GM23338 (cell line): ENCODE measurements at regions not wholly inside any gene's neighbourhood (a gene's known extent, or its start where the extent isn't known, plus 50 kb on each side); places are given as distances from the start of the nearest gene placed in this dataset.

Source experiments
- CREB1 ChIP-seq: fragments of 250-450 bp; sonication (Bioruptor Pico); IDR thresholded peaks from 2 replicates; pipeline ENCODE4 v1.5.0; 2020; ENCODE audit warnings: low read depth, mild to moderate bottlenecking, moderate library complexity
- EZH2 ChIP-seq: fragments of 200-600 bp; sonication (generic); IDR thresholded peaks from one replicate; pipeline ENCODE4 v1.8.0; 2017; ENCODE audit warnings: antibody characterized with exemption, mild to moderate bottlenecking, low read depth; ENCODE audit not compliant: unreplicated experiment
- EZH2phosphoT487 ChIP-seq: fragments of 200-600 bp; sonication (generic); IDR thresholded peaks from one replicate; pipeline ENCODE4 v1.8.1; 2018; ENCODE audit warnings: antibody characterized with exemption; ENCODE audit not compliant: unreplicated experiment
- JUNB ChIP-seq: IDR thresholded peaks from one replicate; pipeline ENCODE4 v1.6.1; 2016; ENCODE audit warnings: antibody characterized with exemption; ENCODE audit not compliant: unreplicated experiment
- NANOG ChIP-seq: IDR thresholded peaks from 2 replicates; pipeline ENCODE4 v1.6.1; 2016; ENCODE audit warnings: antibody characterized with exemption, borderline replicate concordance
- POLR2AphosphoS5 ChIP-seq: IDR thresholded peaks from 2 replicates; pipeline ENCODE4 v1.6.1; 2016; ENCODE audit warnings: antibody characterized with exemption, low read depth
- STAT1 ChIP-seq: IDR thresholded peaks from one replicate; pipeline ENCODE4 v1.6.1; 2016; ENCODE audit warnings: antibody characterized with exemption; ENCODE audit not compliant: unreplicated experiment
- ZNF114 ChIP-seq: fragments of 250-450 bp; sonication (Bioruptor Pico); IDR thresholded peaks from 2 replicates; pipeline ENCODE4 v1.5.0; 2020; ENCODE audit warnings: mild to moderate bottlenecking, moderate library complexity
- TF ChIP-seq, protein P1 (sequence below), 2 experiments: fragments of 200-600 bp in 1 of 2; sonication (generic) in 1 of 2; conservative IDR thresholded peaks; 2 replicates each; pipeline versions ENCODE4 v1.5.1 to v1.6.1; 2016 to 2017; ENCODE audit warnings: antibody characterized with exemption in 2 of 2, low read depth in 2 of 2, mild to moderate bottlenecking in 2 of 2, moderate library complexity in 1 of 2
- TF ChIP-seq, protein P2 (sequence below): fragments of 250-450 bp; sonication (Bioruptor Pico); IDR thresholded peaks from 2 replicates; pipeline ENCODE4 v1.5.0; 2020; ENCODE audit warnings: mild to moderate bottlenecking, moderate library complexity
- TF ChIP-seq, protein P3 (sequence below): IDR thresholded peaks from one replicate; pipeline ENCODE4 v1.6.1; 2018; ENCODE audit warnings: antibody characterized with exemption; ENCODE audit not compliant: unreplicated experiment
- TF ChIP-seq, protein P4 (sequence below): IDR thresholded peaks from 2 replicates; pipeline ENCODE4 v1.6.1; 2016; ENCODE audit warnings: antibody characterized with exemption

DNA sequence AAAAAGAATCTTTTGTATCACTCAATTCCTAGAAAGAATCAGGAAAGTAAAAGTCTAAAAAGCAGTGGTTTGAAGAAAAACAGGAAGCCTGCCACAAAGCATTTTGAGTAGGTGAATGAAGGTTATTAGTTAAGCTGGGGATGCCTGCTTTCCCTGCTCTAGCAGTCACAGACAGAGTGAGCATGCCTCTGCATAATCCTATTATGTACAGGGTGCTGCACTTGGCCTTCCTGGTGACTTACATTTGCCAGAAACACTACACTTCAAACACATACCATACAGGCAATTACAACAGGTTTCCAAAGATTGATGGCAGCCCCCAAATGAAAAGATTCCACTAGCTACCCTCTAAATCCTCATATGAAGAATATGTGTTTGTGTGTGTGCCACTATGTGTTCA is 130.8 kb downstream of the TPBG start:
- TF ChIP-seq, protein P1, sequence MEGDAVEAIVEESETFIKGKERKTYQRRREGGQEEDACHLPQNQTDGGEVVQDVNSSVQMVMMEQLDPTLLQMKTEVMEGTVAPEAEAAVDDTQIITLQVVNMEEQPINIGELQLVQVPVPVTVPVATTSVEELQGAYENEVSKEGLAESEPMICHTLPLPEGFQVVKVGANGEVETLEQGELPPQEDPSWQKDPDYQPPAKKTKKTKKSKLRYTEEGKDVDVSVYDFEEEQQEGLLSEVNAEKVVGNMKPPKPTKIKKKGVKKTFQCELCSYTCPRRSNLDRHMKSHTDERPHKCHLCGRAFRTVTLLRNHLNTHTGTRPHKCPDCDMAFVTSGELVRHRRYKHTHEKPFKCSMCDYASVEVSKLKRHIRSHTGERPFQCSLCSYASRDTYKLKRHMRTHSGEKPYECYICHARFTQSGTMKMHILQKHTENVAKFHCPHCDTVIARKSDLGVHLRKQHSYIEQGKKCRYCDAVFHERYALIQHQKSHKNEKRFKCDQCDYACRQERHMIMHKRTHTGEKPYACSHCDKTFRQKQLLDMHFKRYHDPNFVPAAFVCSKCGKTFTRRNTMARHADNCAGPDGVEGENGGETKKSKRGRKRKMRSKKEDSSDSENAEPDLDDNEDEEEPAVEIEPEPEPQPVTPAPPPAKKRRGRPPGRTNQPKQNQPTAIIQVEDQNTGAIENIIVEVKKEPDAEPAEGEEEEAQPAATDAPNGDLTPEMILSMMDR (conservative IDR thresholded peaks at IDR 0.05; ENCODE audit: low read depth in 2 of 2) = no peak
- TF ChIP-seq, protein P2, sequence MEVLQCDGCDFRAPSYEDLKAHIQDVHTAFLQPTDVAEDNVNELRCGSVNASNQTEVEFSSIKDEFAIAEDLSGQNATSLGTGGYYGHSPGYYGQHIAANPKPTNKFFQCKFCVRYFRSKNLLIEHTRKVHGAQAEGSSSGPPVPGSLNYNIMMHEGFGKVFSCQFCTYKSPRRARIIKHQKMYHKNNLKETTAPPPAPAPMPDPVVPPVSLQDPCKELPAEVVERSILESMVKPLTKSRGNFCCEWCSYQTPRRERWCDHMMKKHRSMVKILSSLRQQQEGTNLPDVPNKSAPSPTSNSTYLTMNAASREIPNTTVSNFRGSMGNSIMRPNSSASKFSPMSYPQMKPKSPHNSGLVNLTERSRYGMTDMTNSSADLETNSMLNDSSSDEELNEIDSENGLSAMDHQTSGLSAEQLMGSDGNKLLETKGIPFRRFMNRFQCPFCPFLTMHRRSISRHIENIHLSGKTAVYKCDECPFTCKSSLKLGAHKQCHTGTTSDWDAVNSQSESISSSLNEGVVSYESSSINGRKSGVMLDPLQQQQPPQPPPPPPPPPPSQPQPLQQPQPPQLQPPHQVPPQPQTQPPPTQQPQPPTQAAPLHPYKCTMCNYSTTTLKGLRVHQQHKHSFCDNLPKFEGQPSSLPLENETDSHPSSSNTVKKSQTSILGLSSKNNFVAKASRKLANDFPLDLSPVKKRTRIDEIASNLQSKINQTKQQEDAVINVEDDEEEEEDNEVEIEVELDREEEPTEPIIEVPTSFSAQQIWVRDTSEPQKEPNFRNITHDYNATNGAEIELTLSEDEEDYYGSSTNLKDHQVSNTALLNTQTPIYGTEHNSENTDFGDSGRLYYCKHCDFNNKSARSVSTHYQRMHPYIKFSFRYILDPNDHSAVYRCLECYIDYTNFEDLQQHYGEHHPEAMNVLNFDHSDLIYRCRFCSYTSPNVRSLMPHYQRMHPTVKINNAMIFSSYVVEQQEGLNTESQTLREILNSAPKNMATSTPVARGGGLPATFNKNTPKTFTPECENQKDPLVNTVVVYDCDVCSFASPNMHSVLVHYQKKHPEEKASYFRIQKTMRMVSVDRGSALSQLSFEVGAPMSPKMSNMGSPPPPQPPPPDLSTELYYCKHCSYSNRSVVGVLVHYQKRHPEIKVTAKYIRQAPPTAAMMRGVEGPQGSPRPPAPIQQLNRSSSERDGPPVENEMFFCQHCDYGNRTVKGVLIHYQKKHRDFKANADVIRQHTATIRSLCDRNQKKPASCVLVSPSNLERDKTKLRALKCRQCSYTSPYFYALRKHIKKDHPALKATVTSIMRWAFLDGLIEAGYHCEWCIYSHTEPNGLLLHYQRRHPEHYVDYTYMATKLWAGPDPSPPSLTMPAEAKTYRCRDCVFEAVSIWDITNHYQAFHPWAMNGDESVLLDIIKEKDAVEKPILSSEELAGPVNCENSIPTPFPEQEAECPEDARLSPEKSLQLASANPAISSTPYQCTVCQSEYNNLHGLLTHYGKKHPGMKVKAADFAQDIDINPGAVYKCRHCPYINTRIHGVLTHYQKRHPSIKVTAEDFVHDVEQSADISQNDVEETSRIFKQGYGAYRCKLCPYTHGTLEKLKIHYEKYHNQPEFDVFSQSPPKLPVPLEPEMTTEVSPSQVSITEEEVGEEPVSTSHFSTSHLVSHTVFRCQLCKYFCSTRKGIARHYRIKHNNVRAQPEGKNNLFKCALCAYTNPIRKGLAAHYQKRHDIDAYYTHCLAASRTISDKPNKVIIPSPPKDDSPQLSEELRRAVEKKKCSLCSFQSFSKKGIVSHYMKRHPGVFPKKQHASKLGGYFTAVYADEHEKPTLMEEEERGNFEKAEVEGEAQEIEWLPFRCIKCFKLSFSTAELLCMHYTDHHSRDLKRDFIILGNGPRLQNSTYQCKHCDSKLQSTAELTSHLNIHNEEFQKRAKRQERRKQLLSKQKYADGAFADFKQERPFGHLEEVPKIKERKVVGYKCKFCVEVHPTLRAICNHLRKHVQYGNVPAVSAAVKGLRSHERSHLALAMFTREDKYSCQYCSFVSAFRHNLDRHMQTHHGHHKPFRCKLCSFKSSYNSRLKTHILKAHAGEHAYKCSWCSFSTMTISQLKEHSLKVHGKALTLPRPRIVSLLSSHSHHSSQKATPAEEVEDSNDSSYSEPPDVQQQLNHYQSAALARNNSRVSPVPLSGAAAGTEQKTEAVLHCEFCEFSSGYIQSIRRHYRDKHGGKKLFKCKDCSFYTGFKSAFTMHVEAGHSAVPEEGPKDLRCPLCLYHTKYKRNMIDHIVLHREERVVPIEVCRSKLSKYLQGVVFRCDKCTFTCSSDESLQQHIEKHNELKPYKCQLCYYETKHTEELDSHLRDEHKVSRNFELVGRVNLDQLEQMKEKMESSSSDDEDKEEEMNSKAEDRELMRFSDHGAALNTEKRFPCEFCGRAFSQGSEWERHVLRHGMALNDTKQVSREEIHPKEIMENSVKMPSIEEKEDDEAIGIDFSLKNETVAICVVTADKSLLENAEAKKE = no peak
- TF ChIP-seq EZH2 (no peak), STAT1 (no peak), POLR2AphosphoS5 (no peak), EZH2phosphoT487 (no peak), ZNF114 (no peak), JUNB (no peak), CREB1 (CRISPR knock-in tag) (no peak), NANOG (no peak)
- TF ChIP-seq, protein P3, sequence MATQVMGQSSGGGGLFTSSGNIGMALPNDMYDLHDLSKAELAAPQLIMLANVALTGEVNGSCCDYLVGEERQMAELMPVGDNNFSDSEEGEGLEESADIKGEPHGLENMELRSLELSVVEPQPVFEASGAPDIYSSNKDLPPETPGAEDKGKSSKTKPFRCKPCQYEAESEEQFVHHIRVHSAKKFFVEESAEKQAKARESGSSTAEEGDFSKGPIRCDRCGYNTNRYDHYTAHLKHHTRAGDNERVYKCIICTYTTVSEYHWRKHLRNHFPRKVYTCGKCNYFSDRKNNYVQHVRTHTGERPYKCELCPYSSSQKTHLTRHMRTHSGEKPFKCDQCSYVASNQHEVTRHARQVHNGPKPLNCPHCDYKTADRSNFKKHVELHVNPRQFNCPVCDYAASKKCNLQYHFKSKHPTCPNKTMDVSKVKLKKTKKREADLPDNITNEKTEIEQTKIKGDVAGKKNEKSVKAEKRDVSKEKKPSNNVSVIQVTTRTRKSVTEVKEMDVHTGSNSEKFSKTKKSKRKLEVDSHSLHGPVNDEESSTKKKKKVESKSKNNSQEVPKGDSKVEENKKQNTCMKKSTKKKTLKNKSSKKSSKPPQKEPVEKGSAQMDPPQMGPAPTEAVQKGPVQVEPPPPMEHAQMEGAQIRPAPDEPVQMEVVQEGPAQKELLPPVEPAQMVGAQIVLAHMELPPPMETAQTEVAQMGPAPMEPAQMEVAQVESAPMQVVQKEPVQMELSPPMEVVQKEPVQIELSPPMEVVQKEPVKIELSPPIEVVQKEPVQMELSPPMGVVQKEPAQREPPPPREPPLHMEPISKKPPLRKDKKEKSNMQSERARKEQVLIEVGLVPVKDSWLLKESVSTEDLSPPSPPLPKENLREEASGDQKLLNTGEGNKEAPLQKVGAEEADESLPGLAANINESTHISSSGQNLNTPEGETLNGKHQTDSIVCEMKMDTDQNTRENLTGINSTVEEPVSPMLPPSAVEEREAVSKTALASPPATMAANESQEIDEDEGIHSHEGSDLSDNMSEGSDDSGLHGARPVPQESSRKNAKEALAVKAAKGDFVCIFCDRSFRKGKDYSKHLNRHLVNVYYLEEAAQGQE = no peak
- TF ChIP-seq, protein P4, sequence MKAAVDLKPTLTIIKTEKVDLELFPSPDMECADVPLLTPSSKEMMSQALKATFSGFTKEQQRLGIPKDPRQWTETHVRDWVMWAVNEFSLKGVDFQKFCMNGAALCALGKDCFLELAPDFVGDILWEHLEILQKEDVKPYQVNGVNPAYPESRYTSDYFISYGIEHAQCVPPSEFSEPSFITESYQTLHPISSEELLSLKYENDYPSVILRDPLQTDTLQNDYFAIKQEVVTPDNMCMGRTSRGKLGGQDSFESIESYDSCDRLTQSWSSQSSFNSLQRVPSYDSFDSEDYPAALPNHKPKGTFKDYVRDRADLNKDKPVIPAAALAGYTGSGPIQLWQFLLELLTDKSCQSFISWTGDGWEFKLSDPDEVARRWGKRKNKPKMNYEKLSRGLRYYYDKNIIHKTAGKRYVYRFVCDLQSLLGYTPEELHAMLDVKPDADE = no peak
